ENCODE measurements at regions not wholly inside any gene's neighbourhood (a gene's known extent, or its start where the extent isn't known, plus 50 kb on each side); places are given as distances from the start of the nearest gene placed in this dataset.
A peak's percentile ranks its signal among the peaks of the same experiment; 100 is the strongest.
"Not testable (repeated sequence)": the region's sequence is repeated elsewhere in the genome, so short reads cannot be mapped to it uniquely, and the experiment has no call there.

GRCh38 chr2:131633827-131634695 is 106.4 kb downstream of the CCDC74A start:
- peak; percentile 26 for TF ChIP-seq CTCF (IDR thresholded peaks at IDR 0.05)
- not testable (repeated sequence) for TF ChIP-seq REST (IDR thresholded peaks at IDR 0.05; ENCODE audit: insufficient read depth in 1 of 2, low read depth in 2 of 2, low read length in 1 of 2); POLR2AphosphoS5 (IDR thresholded peaks at IDR 0.05; ENCODE audit: low read depth, low read length); SIN3A (IDR thresholded peaks at IDR 0.05; ENCODE audit: borderline replicate concordance, insufficient read depth, low read depth, low read length); TCF7L2 (IDR thresholded peaks at IDR 0.05; ENCODE audit: low read depth, low read length)

Measured in Panc1 (cell line).